Osteoblast (primary cell): ENCODE measurements at regions not wholly inside any gene's neighbourhood (a gene's known extent, or its start where the extent isn't known, plus 50 kb on each side); places are given as distances from the start of the nearest gene placed in this dataset.

Experiments used
- DNase-seq: peaks from one replicate; pipeline ENCODE4 v3.0.0; 2011; ENCODE audit warnings: low spot score, mixed read lengths; ENCODE audit not compliant: insufficient read length; ENCODE audit errors: missing footprints
- H2AFZ ChIP-seq: 2 replicates; pipeline ENCODE4 v1.6.0; 2011; ENCODE audit warnings: mild to moderate bottlenecking, low read length
- H3K27ac ChIP-seq: 2 replicates; pipeline ENCODE4 v1.5.1; 2011; ENCODE audit warnings: mild to moderate bottlenecking, low read depth, low read length, moderate library complexity
- H3K27me3 ChIP-seq: 2 replicates; pipeline ENCODE4 v1.6.0; 2012; ENCODE audit warnings: mild to moderate bottlenecking, control low read depth, inconsistent platforms, low read length, moderate library complexity; ENCODE audit not compliant: insufficient read depth
- H3K36me3 ChIP-seq: 2 replicates; pipeline ENCODE4 v1.5.1; 2011; ENCODE audit warnings: mild to moderate bottlenecking, low read length, control low read depth, moderate library complexity; ENCODE audit not compliant: insufficient read depth
- H3K4me1 ChIP-seq: 2 replicates; pipeline ENCODE4 v1.5.1; 2011; ENCODE audit warnings: mild to moderate bottlenecking, low read length, control low read depth, moderate library complexity; ENCODE audit not compliant: insufficient read depth
- H3K4me2 ChIP-seq: 2 replicates; pipeline ENCODE4 v1.6.0; 2011; ENCODE audit warnings: mild to moderate bottlenecking, low read length; ENCODE audit not compliant: insufficient read depth
- H3K4me3 ChIP-seq: fragments of 200-600 bp; sonication (generic); 3 replicates; pipeline ENCODE4 v1.5.1; 2012; ENCODE audit warnings: mild to moderate bottlenecking, low read length, inconsistent platforms; ENCODE audit not compliant: insufficient read depth
- H3K79me2 ChIP-seq: 2 replicates; pipeline ENCODE4 v1.6.0; 2012; ENCODE audit warnings: mild to moderate bottlenecking, low read length, control low read depth, inconsistent platforms; ENCODE audit not compliant: insufficient read depth
- H3K9me3 ChIP-seq: 2 replicates; pipeline ENCODE4 v1.5.1; 2011; ENCODE audit warnings: low read depth, low read length, control low read depth
- H4K20me1 ChIP-seq: 2 replicates; pipeline ENCODE4 v1.6.0; 2012; ENCODE audit warnings: mild to moderate bottlenecking, low read length, control low read depth; ENCODE audit not compliant: insufficient read depth
- TF ChIP-seq, protein P1 (sequence below): IDR thresholded peaks from 2 replicates; pipeline ENCODE4 v1.5.1; 2011; ENCODE audit warnings: mild to moderate bottlenecking, low read depth, low read length, moderate library complexity; ENCODE audit errors: extremely low read depth

DNA sequence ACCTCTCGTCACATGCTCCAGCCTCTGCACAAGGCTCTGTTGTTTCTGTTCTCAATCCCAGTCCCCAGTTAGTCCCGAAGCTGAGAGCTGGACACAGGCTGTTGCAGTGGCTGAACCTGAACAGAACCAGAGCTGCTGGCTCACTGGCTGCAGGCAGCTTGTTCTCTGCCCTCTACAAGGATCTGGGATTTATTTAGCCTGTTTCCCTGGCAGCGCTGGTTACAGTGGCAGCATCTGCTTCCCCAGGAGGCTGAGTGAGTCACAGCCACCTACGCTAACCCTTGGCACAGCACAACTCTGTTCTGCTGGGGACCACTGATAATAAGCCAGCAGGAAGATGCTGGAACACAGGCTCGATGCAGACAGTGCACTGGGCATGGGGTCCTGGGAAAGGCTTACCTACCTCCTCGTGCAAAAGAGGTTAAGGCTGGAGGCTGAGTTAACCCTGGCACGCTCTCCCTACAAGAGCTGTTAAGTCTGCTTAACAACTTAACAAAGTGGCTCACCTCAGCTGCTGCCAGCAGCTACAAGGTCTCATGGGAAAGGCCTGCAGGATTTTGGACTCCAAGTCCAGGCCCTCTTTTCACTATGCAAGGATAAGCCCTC lies 299.6 kb downstream of the PCNX1 start:
- Histone ChIP-seq H4K20me1 (no peaks in the 10 kb centered on the region), H3K79me2 (no peaks in the 10 kb centered on the region), H3K9me3 (no peaks in the 10 kb centered on the region), H3K27ac (peak overlapping the region; percentile 75), H3K27me3 (no peaks in the 10 kb centered on the region), H3K4me2 (peak overlapping the region; percentile 54), H3K4me1 (peaks cover 27% of the 10 kb centered on the region), H3K4me3 (no peak overlapping the region), H2AFZ (no peak overlapping the region), H3K36me3 (no peaks in the 10 kb centered on the region)
- TF ChIP-seq, protein P1, sequence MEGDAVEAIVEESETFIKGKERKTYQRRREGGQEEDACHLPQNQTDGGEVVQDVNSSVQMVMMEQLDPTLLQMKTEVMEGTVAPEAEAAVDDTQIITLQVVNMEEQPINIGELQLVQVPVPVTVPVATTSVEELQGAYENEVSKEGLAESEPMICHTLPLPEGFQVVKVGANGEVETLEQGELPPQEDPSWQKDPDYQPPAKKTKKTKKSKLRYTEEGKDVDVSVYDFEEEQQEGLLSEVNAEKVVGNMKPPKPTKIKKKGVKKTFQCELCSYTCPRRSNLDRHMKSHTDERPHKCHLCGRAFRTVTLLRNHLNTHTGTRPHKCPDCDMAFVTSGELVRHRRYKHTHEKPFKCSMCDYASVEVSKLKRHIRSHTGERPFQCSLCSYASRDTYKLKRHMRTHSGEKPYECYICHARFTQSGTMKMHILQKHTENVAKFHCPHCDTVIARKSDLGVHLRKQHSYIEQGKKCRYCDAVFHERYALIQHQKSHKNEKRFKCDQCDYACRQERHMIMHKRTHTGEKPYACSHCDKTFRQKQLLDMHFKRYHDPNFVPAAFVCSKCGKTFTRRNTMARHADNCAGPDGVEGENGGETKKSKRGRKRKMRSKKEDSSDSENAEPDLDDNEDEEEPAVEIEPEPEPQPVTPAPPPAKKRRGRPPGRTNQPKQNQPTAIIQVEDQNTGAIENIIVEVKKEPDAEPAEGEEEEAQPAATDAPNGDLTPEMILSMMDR: no peak
- DNase-seq: peak; percentile 95

GRCh38 chr14:71208702-71209357 lies 301.6 kb downstream of the PCNX1 start:
- no peaks in the 10 kb centered on the region for H3K79me2 ChIP-seq
- no peak overlapping the region for H2AFZ ChIP-seq
- no peaks in the 10 kb centered on the region for H3K27me3 ChIP-seq
- H3K4me1 ChIP-seq: peaks cover 15% of the 10 kb centered on the region
- TF ChIP-seq, protein P1: peak; percentile 23
- H3K9me3 ChIP-seq: no peaks in the 10 kb centered on the region
- no peaks in the 10 kb centered on the region for H4K20me1 ChIP-seq
- H3K4me2 ChIP-seq: no peak overlapping the region
- H3K36me3 ChIP-seq: no peaks in the 10 kb centered on the region
- DNase-seq: no peak
- no peak overlapping the region for H3K4me3 ChIP-seq
- H3K27ac ChIP-seq: no peak overlapping the region

DNA sequence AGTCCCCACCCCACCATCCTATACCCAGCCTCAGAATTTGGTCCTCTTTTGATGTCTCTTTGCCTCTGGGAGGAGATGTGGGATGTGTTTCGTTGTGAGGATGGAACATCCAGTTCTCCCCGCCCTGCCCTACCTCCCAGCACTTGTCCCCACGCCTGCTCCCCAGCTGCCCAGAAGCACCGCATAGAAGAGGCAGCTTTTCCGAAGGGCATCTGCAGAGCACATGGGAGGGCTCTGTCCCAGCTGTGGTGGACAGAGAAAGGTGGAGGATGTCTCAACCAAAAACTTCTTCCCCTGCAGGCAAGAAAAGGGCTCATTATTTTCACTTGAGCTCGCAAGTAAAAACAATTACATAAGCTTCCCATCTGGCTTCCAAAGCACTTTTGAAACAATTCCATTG lies 302.6 kb downstream of the PCNX1 start:
- H3K36me3 ChIP-seq: no peaks in the 10 kb centered on the region
- TF ChIP-seq, protein P1: no peak
- H2AFZ ChIP-seq: no peak overlapping the region
- H3K79me2 ChIP-seq: no peaks in the 10 kb centered on the region
- no peak overlapping the region for H3K27ac ChIP-seq
- no peak for DNase-seq
- no peaks in the 10 kb centered on the region for H3K9me3 ChIP-seq
- H4K20me1 ChIP-seq: no peaks in the 10 kb centered on the region
- peaks cover 15% of the 10 kb centered on the region for H3K4me1 ChIP-seq
- no peaks in the 10 kb centered on the region for H3K27me3 ChIP-seq
- no peak overlapping the region for H3K4me3 ChIP-seq
- H3K4me2 ChIP-seq: no peak overlapping the region

DNA sequence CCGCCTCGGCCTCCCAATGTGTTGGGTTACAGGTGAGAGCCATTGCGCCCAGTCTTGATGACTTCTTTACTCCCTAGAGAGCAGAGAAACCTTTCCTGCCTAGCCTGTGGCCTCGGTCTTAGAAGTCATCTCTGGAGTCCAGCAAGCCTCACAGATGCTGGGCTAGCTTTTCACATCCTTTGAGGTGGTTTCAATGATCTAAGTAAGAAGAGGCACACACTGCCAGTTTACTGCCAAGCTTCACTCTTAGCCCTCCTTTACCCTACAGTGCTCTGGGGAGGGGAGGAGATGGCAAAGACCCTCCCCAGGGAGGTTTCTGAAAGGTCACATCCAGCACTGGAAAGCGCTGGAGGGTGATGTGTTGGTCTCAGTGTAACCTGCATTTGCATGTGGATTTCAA lies 304.8 kb downstream of the PCNX1 start:
- Histone ChIP-seq H3K9me3 (no peaks in the 10 kb centered on the region), H3K27me3 (no peaks in the 10 kb centered on the region), H3K4me3 (no peak overlapping the region), H3K79me2 (no peaks in the 10 kb centered on the region), H3K4me2 (no peak overlapping the region), H2AFZ (no peak overlapping the region), H3K27ac (no peak overlapping the region), H3K36me3 (no peaks in the 10 kb centered on the region), H3K4me1 (peaks cover 4% of the 10 kb centered on the region), H4K20me1 (no peaks in the 10 kb centered on the region)
- TF ChIP-seq, protein P1: no peak
- DNase-seq: no peak
